BLaER1 (cell line): ENCODE measurements at regions not wholly inside any gene's neighbourhood (a gene's known extent, or its start where the extent isn't known, plus 50 kb on each side); places are given as distances from the start of the nearest gene placed in this dataset.

Experiments
- H3K27ac ChIP-seq: shearing (Covaris generic); formaldehyde crosslinking; 2 replicates; pipeline ENCODE4 v1.8.1; 2022
- H3K27me3 ChIP-seq: shearing (Covaris generic); formaldehyde crosslinking; 2 replicates; pipeline ENCODE4 v1.8.1; 2022
- H3K36me3 ChIP-seq: shearing (Covaris generic); formaldehyde crosslinking; 2 replicates; pipeline ENCODE4 v1.8.1; 2022
- H3K4me1 ChIP-seq: shearing (Covaris generic); formaldehyde crosslinking; 2 replicates; pipeline ENCODE4 v1.8.1; 2022
- H3K4me2 ChIP-seq: shearing (Covaris generic); formaldehyde crosslinking; 2 replicates; pipeline ENCODE4 v1.8.1; 2022
- H3K4me3 ChIP-seq: shearing (Covaris generic); formaldehyde crosslinking; 2 replicates; pipeline ENCODE4 v1.8.1; 2022
- H3K9ac ChIP-seq: shearing (Covaris generic); formaldehyde crosslinking; 2 replicates; pipeline ENCODE4 v1.8.1; 2022
- H3K9me3 ChIP-seq: shearing (Covaris generic); formaldehyde crosslinking; 2 replicates; pipeline ENCODE4 v1.8.1; 2022
- H4K20me1 ChIP-seq: shearing (Covaris generic); formaldehyde crosslinking; 2 replicates; pipeline ENCODE4 v1.8.1; 2022
- Cebpa-rat ChIP-seq: shearing (Covaris generic); IDR thresholded peaks from 2 replicates; pipeline ENCODE4 v1.8.1; 2022

DNA sequence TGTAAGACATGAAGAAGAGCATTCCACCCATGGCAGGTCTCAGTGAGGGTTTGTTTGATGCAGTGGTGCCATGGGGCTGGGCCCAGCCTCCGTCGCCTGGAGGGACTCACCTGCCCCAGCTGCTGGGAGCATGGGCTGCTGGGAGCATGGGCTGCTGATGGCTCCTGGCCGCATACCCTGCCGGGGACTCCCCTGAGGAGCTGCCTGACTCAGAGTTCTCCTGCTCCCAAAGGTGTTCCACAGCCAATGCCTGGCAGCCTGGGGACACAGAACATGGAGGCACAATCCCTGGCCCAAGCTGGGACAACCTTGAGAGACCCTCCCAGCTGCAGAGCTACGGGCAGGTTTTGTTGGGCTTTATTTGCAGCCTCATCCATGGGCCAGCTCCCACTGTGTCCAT is 108.4 kb downstream of the COPS8 start:
- no peak overlapping the region for H3K4me3 ChIP-seq
- no peaks in the 10 kb centered on the region for H3K27me3 ChIP-seq
- TF ChIP-seq Cebpa-rat: no peak
- H3K9me3 ChIP-seq: no peaks in the 10 kb centered on the region; the same call in 1 of the 2 replicates
- H3K4me2 ChIP-seq: no peak overlapping the region
- H3K4me1 ChIP-seq: no peaks in the 10 kb centered on the region
- H3K9ac ChIP-seq: no peak overlapping the region
- H3K27ac ChIP-seq: no peak overlapping the region
- no peaks in the 10 kb centered on the region for H3K36me3 ChIP-seq
- no peaks in the 10 kb centered on the region for H4K20me1 ChIP-seq

DNA sequence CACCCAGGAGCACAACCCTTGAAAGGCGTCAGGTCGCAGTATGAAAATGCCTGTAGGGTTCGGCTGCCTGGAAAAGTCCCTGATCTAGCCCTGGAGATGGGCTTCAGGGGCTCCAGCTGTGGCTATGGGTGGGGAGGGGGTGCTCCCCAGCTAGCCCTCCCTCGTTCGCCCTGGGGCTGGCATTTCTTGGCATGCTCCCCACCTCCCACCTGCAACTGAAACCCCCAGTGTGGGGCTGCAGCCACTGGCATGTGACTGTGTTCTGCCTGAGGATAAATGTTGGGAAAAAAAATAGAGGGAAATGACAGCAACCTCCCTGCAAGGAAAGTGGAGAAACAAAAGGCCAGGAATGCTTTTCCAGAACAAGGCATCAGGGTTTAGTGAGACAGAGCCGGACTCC is 109.2 kb downstream of the COPS8 start:
- Histone ChIP-seq H3K27ac (no peak overlapping the region), H3K9ac (no peak overlapping the region), H3K4me2 (no peak overlapping the region), H4K20me1 (no peaks in the 10 kb centered on the region), H3K4me1 (no peaks in the 10 kb centered on the region), H3K36me3 (no peaks in the 10 kb centered on the region), H3K4me3 (no peak overlapping the region), H3K27me3 (no peaks in the 10 kb centered on the region), H3K9me3 (peaks cover under 1% of the 10 kb centered on the region)
- no peak for TF ChIP-seq Cebpa-rat

DNA sequence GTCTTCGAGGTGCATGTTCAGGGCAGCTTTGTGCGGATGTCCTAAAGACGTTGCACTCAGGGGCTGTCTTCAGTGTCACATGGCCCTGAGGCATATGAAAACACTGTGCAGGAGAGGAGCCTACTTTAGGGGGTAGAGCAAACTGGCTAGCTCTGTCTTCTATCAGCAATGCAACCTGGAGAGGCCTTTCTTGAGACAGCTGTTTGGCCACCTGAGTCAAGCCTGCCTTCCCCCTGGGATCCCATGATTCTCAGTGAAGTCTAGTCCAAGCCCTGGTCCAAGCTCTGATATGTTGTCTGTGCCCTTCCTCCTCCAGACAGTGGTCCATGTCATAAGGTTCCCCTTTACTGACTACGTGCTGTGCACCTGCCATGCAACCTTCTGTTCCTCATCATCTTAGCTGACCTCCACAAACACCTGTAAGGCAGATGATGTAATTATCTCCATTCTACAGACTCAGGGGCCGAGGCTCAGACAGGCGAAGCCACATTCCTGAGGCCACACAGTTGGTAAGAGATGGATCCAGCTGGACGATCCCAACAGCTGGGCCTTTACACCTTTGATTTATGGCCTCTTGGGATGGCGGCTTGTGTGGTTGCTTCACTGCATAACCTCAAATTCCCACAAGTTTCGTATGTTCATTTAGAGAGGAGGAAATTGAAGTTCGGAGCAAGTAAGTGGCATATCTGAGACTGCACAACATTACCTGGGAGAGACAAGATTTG is 109.9 kb downstream of the COPS8 start:
- no peak overlapping the region for H3K9ac ChIP-seq
- no peaks in the 10 kb centered on the region for H3K4me1 ChIP-seq
- H3K4me2 ChIP-seq: no peak overlapping the region
- no peak overlapping the region for H3K4me3 ChIP-seq
- peaks cover 7% of the 10 kb centered on the region for H3K9me3 ChIP-seq
- no peaks in the 10 kb centered on the region for H3K27me3 ChIP-seq
- TF ChIP-seq Cebpa-rat: no peak
- no peaks in the 10 kb centered on the region for H4K20me1 ChIP-seq
- H3K36me3 ChIP-seq: no peaks in the 10 kb centered on the region
- no peak overlapping the region for H3K27ac ChIP-seq

DNA sequence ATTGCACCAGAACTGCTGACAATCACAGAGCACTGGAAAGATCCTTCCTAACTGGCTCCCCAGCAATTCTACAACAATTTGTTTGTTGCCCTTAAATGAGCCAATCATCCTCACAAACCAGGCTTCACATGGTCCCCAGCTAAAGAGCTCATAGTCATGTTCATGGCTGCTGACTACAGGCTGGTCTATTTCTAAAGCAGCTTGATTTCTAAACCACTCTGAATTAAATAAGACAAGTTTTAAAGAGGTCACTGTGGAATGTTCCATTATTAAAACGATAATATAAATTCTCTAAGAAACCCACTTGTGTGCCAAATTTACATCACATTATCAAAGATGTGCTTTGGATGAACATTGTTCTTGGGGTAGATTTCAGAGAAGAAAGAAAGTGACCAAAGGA is 110.7 kb downstream of the COPS8 start:
- peaks cover 13% of the 10 kb centered on the region for H3K9me3 ChIP-seq
- no peaks in the 10 kb centered on the region for H3K36me3 ChIP-seq
- no peak overlapping the region for H3K4me3 ChIP-seq
- TF ChIP-seq Cebpa-rat: no peak
- no peaks in the 10 kb centered on the region for H3K4me1 ChIP-seq
- no peak overlapping the region for H3K27ac ChIP-seq
- H3K9ac ChIP-seq: no peak overlapping the region
- H3K27me3 ChIP-seq: no peaks in the 10 kb centered on the region
- no peak overlapping the region for H3K4me2 ChIP-seq
- H4K20me1 ChIP-seq: no peaks in the 10 kb centered on the region

DNA sequence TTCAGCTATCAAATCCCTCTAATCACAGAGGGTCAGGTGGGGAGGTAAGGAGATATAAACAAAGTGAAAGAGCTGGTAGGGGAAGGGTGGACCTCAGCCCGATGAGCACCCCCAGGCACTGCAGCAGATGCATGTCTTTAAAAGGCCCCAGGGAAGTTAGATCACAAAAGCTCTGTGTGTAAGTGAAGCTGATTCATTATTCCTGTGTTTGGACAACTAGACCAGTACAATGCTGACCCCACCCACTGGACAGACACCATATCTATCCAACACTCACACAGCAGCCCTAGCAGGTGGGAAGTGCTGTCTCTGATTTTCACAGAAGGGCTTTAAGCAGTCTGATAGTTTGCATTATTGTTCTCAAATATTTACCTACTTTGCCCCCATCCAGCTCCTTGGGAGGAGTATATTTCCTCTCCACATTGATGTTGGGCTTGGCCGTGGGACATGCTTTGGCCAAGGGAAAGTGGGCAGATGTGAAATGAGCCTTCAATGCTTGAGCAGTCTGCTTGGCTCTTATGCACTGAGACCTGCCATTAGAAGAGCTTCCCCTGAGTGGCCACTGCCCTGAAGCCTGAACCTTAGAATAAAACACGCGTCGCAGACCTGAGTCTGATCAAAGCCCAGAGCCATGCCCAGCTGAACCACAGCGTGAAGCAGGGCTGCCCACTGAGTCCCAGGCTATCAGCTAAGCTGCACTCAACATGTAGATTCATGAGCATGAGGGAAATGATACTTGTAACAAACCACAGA is 111.4 kb downstream of the COPS8 start:
- Histone ChIP-seq H3K4me3 (no peak overlapping the region), H4K20me1 (no peaks in the 10 kb centered on the region), H3K9ac (no peak overlapping the region), H3K4me2 (no peak overlapping the region), H3K9me3 (peaks cover 13% of the 10 kb centered on the region), H3K4me1 (no peaks in the 10 kb centered on the region), H3K27ac (no peak overlapping the region), H3K36me3 (no peaks in the 10 kb centered on the region), H3K27me3 (no peaks in the 10 kb centered on the region)
- TF ChIP-seq Cebpa-rat: no peak

DNA sequence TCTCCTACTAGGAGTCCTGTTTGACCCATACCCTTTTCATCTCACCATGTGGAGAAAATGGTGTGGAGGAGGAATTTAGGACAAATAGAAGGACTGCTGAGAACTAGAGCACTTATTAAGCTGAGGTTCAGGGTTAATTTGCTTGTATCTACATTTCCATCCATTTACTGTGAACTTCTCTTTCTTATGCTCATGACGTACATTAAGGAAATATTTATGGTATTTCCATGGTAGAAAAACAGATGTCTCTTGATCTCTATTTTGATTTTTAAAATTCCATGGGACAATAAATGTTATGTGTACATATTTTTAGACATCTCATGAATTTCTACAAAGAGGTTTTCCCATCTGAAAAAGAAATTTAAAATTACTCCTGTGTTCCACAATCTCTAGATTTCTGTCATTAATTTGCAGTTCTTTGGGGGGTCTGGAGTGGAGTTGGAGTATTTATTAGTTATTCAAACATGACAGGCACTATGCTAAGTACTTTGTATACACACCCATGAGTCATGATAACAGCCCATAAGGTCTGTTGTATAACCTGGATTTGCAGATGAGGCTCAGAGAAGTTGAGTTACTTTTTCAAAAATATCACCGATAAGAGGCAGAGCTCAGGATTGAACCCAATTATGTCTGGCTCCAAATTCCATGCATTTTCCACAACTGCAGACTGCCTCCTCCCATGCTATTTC is 112.6 kb downstream of the COPS8 start:
- Histone ChIP-seq H3K27me3 (no peaks in the 10 kb centered on the region; the same call in 1 of the 2 replicates), H3K9me3 (peaks cover 13% of the 10 kb centered on the region), H4K20me1 (no peaks in the 10 kb centered on the region), H3K4me2 (no peak overlapping the region), H3K4me3 (no peak overlapping the region), H3K9ac (no peak overlapping the region), H3K27ac (no peak overlapping the region), H3K4me1 (no peaks in the 10 kb centered on the region), H3K36me3 (no peaks in the 10 kb centered on the region)
- no peak for TF ChIP-seq Cebpa-rat

DNA sequence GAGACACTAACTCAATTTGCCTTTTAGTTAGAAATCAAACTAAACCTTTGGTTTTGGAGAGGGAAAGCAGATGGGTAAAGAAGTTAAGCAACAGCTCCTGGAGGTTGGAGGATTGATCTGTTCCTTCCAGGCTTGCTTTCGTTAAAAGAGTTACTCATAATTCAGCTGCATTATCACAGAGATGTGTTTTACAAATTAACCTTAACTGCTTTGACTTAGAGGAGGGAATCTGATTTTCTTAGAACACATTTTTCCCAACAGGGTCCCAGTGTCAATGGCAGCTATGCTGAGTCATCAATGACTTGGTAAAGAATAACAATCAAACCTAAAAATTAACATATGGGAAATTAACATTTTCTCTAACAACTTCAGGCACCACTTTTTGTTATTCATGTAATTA is 113.4 kb downstream of the COPS8 start:
- Histone ChIP-seq H3K27ac (no peak overlapping the region), H3K4me2 (no peak overlapping the region), H3K4me3 (no peak overlapping the region), H3K9ac (no peak overlapping the region), H3K27me3 (no peaks in the 10 kb centered on the region; the same call in 1 of the 2 replicates), H3K9me3 (peaks cover 13% of the 10 kb centered on the region), H3K36me3 (no peaks in the 10 kb centered on the region), H4K20me1 (no peaks in the 10 kb centered on the region), H3K4me1 (no peaks in the 10 kb centered on the region)
- TF ChIP-seq Cebpa-rat: no peak

DNA sequence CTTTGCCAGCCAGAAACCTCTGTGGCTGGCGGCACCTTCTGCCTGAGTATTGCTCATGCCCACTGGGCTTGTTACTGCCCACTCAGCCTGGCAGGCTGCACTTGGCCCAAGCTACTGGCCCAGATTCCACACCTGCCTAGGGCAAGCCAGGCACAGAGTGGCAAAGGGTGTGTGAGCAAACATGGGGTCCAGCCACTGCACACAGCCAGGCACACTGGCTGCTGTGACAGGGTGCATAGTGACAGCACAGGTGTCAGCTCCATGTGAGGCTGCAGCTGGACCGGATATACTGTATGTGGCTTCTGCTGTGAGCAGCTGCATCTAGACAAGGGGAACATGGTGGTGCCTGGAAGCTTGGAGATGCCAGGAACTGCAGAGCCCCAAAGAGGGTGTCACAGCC is 113.9 kb downstream of the COPS8 start:
- Histone ChIP-seq H3K27me3 (no peaks in the 10 kb centered on the region; the same call in 1 of the 2 replicates), H3K27ac (no peak overlapping the region), H3K9me3 (peaks cover 13% of the 10 kb centered on the region), H4K20me1 (no peaks in the 10 kb centered on the region), H3K4me3 (no peak overlapping the region), H3K4me1 (no peaks in the 10 kb centered on the region), H3K9ac (no peak overlapping the region), H3K4me2 (no peak overlapping the region), H3K36me3 (no peaks in the 10 kb centered on the region)
- no peak for TF ChIP-seq Cebpa-rat

DNA sequence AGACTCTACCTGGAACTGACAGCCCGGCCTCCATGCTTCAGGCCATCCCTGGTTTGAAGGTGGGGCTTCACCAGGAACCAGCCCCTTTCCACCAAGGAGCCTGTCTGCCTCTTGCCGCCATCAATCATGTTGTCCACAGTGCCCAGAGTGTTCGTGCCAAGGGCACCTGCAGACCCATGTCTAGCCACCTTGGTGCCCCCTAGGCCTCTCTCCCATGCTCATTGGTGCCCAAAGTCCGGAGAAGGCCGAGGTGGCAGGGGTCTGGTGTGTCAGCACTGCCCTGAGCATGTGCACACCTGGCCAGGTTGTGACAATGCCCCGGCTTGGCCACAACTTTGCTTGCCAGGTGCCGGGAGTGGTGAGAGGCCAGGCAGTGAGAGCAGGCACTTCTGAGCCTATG is 114.8 kb downstream of the COPS8 start:
- Histone ChIP-seq H3K27ac (no peak overlapping the region), H3K27me3 (no peaks in the 10 kb centered on the region; the same call in 1 of the 2 replicates), H3K4me1 (no peaks in the 10 kb centered on the region), H3K4me3 (no peak overlapping the region), H3K36me3 (no peaks in the 10 kb centered on the region), H3K9ac (no peak overlapping the region), H4K20me1 (no peaks in the 10 kb centered on the region), H3K9me3 (peaks cover 13% of the 10 kb centered on the region), H3K4me2 (no peak overlapping the region)
- TF ChIP-seq Cebpa-rat: no peak
